C4-2B (cell line): ENCODE measurements at regions not wholly inside any gene's neighbourhood (a gene's known extent, or its start where the extent isn't known, plus 50 kb on each side); places are given as distances from the start of the nearest gene placed in this dataset.
"Not testable (repeated sequence)": the region's sequence is repeated elsewhere in the genome, so short reads cannot be mapped to it uniquely, and the experiment has no call there.

Source experiments
- H3K27ac ChIP-seq: fragments of 450-650 bp; 2 replicates; pipeline ENCODE4 v1.5.1; 2017
- CTCF ChIP-seq: fragments of 450-650 bp; conservative IDR thresholded peaks from 2 replicates; pipeline ENCODE4 v1.5.1; 2017; ENCODE audit warnings: mild to moderate bottlenecking
- ZFX ChIP-seq: fragments of 450-650 bp; IDR thresholded peaks from 2 replicates; pipeline ENCODE4 v1.6.1; 2017

- not testable (repeated sequence) for H3K27ac ChIP-seq
Observed at GRCh38 chr10:46095943-46096342, 49.9 kb upstream of the MSMB start.

GRCh38 chr10:46096446-46096845, 50.4 kb upstream of the MSMB start:
- TF ChIP-seq ZFX (no peak), CTCF (no peak)
- H3K27ac ChIP-seq = no peak overlapping the region

- no peak overlapping the region for H3K27ac ChIP-seq
- TF ChIP-seq ZFX (no peak), CTCF (no peak)
Observed at GRCh38 chr10:46096909-46097575, 51.0 kb upstream of the MSMB start.

- H3K27ac ChIP-seq = no peak overlapping the region
- TF ChIP-seq ZFX = no peak
- TF ChIP-seq CTCF = no peak
Observed at GRCh38 chr10:46097576-46098317, 51.7 kb upstream of the MSMB start.

- no peak overlapping the region for H3K27ac ChIP-seq
- TF ChIP-seq ZFX = no peak
- no peak for TF ChIP-seq CTCF
Observed at GRCh38 chr10:46098386-46098785, 52.3 kb upstream of the MSMB start.

GRCh38 chr10:46098925-46099324, 52.9 kb upstream of the MSMB start:
- H3K27ac ChIP-seq = not testable (repeated sequence)

- no peak for TF ChIP-seq ZFX
- TF ChIP-seq CTCF = no peak
- no peak overlapping the region for H3K27ac ChIP-seq
Observed at GRCh38 chr10:46104071-46104585, 58.1 kb upstream of the MSMB start.

- not testable (repeated sequence) for H3K27ac ChIP-seq
Observed at GRCh38 chr10:46105416-46105815, 59.3 kb upstream of the MSMB start.

- H3K27ac ChIP-seq = peak overlapping the region; percentile 48; the same call in 1 of the 2 replicates
Observed at GRCh38 chr10:46105856-46106409, 59.9 kb upstream of the MSMB start.
